Stimulated activated CD8-positive, alpha-beta memory T cell treated with anti-CD3 and anti-CD28 coated beads, Interleukin-7, amount 100 ng/mL, for 4 hours (primary cell): ENCODE measurements at regions not wholly inside any gene's neighbourhood (a gene's known extent, or its start where the extent isn't known, plus 50 kb on each side); places are given as distances from the start of the nearest gene placed in this dataset.

Experiments used
- DNase-seq, 2 donors: peaks; one replicate each; pipeline ENCODE4 v3.0.0-alpha.2; 2020; ENCODE audit warnings: low read depth in 2 of 2

DNA sequence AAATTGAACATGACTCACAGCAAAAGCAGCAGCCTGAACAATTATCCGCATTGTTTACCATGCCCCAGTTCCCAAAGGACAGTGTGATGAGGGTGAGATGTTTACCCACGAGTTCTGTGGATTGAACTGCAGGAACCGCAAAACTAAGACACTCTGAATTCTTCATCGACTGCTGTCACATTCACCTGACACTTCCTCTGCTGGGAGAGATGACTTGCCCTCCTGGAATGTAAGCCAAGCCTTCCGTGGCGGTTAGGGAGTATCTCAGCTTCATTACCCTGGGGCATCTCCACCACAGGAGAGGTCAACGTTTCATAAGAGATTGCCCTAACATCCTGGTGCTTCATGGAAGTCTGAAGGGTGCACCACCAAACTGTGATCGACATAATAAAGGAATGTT, 374.6 kb upstream of the ADARB2 start:
- no peak for DNase-seq

GRCh38 chr10:2108496-2108895, 371.2 kb upstream of the ADARB2 start:
- DNase-seq, result no peak

DNA sequence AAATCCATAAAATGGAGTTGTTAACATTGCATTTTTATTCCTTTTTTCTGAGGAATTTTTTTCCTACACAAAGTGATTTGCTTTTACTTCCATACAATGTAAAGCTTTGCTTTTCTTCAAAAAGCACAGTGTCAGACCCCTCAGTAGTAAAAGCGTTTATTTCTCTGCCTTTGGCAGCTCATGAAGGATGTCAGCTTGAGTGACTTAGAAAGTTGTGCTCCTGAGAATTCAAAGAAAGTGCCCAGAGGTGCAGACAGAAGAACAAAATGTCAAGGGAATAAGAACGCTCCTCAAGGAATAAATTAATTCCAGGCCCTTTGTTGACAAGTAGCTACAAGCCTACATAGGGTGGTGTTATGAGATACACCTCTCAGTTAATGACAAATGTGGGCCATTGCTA, 369.3 kb upstream of the ADARB2 start:
- DNase-seq, result no peak

GRCh38 chr10:2099321-2099720, 362.0 kb upstream of the ADARB2 start:
- no peak for DNase-seq

DNA sequence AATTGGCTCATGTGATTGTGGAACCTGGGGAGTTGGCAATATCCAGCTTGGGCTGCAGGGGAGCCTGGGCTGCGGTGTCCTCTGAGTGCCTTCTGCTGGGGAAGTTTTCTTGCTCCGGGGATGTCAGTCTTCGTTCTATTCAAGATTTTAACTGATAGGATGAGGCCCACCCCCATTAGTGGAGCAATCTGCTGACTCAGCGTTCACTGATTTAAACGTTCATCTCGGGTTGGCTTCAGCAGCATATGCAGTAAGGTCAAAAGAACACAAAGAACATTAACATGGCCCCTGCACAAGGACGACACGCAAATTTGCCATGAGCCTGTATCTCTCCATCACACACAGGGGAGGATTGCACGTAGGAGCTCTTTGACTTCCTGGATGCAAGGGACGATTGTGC, 360.6 kb upstream of the ADARB2 start:
- DNase-seq, result no peak

GRCh38 chr10:2094171-2094570, 356.8 kb upstream of the ADARB2 start:
- DNase-seq, result no peak

GRCh38 chr10:2083591-2083990, 346.3 kb upstream of the ADARB2 start:
- no peak for DNase-seq

- DNase-seq, result no peak
Measured at GRCh38 chr10:2081501-2081900, 344.2 kb upstream of the ADARB2 start.

DNA sequence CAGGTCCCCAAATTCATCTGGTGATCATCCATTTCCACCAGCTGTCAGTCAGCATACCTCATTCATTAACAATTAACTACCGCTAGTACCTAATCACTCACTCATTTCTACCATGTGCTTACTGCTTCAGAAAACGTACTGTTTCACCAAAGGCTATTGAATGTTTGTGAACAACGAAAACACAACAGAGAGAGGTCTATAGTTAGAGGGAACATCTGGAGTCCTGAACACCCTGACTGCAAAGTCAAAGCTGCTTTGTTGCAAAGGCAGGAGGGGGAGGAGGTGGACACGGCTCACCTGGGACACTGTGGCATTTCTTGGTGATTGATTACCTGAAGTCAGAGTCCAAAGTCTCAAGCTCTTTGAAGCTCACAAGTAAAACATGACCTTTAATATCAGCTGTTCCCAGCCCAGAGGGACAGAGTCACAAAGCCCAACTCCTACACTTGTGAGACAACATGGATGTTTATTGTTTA, 342.3 kb upstream of the ADARB2 start:
- no peak for DNase-seq

GRCh38 chr10:2077231-2077630, 339.9 kb upstream of the ADARB2 start:
- DNase-seq, result no peak

GRCh38 chr10:2076528-2076927, 339.2 kb upstream of the ADARB2 start:
- no peak for DNase-seq

DNA sequence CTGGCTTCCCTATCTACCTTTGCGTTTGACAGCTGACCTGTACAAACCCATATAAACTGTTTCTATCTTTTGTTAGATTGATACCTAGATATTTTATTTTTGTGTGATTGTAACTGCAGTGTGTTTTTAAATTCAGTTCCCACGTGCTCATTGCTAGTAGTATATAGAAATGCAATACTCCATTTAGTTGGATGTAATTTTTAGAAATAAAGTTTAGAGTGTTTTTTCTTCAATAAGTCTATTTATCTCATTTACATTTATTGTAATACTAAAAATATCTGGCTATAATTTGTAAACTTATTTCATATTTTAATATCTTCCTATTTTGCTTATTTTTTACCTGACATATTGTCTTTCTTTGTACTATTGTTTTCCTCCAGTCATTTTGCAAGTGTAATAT, 329.7 kb upstream of the ADARB2 start:
- DNase-seq, result no peak

DNA sequence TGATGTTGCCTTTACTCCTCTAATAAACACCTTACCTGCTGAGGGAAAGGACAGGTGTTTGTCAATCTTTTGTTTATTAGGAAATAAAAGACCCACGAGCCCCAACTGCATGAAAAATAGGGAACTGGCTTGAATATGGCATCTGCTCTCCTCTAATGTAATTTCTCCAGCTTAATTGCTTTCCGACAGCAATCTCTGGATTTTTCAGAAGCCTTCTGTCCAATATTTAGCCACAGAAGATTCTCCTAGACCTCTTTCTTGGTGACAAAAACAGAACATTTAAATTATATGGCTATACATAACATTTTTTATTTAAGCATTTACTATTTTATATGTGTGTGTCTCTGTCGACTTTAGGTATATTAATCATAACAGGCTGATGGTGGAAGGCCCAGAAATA, 317.4 kb upstream of the ADARB2 start:
- DNase-seq, result no peak

- DNase-seq, result no peak
Measured at GRCh38 chr10:2053805-2054204, 316.5 kb upstream of the ADARB2 start.

- DNase-seq, result no peak
Measured at GRCh38 chr10:2051108-2051507, 313.8 kb upstream of the ADARB2 start.

- no peak for DNase-seq
Measured at GRCh38 chr10:2049560-2049959, 312.2 kb upstream of the ADARB2 start.

DNA sequence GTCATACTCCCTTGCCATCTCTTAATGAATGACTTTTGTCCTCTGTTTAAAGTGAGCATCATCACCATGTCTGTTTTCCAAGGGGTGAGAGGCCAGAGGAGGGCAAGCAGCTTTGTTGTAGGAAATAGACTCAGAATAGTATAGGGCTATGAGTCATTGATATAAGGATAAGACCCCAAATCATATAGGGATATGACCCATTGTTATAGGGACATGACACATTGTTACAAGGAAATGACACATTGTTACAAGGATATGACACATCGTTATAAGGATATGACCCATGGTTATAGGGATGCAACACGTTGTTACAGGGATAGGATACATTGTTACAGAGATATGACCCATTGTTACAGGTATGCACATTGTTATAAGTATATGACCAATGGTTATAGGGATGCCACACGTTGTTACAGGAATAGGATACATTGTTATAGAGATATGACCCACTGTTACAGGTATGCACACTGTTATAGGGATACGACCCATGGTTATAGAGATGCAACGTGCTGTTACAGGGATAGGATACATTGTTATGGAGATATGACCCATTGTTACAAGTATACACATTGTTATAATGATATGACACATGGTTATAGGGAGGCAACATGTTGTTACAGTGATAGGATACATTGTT, 311.1 kb upstream of the ADARB2 start:
- DNase-seq, result no peak

GRCh38 chr10:2047679-2048078, 310.4 kb upstream of the ADARB2 start:
- no peak for DNase-seq

DNA sequence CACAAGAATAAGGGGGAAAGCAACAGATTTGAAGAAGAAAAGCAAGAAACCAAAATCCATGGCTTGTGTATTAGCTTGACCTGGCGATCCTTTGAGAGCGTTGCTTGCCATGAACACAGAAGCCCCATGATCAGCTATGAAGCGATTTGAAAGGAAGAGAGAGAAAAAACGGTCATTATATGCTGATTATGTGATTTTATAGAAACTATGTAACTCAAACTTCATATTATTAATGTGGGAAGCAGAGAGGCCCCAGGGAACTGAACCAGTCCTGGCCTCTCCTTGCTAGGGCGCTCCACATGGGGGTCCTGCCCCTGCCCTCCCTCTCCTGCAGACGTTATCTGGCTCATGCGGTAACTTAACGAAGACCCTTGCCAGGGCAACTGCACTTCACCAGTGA, 306.1 kb upstream of the ADARB2 start:
- no peak for DNase-seq

DNA sequence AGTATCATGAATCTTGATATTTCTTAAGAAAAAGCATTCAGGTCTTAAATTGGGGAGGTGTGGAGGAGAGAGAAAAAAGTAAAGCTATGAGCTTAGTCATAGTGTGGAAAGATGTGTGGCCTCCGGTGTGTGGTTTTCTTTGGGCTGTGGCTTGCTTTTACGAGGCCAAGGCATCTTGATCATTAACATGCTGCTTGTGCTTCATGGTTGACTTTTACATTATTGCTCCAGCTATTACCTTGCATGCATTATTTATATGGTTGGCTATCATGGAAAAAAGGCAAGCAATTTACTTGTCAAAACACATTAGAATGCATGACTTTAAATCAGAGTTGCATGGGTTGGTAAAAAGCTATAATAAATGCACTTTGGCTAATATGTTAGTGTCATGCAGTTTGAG, 300.7 kb upstream of the ADARB2 start:
- no peak for DNase-seq

- no peak for DNase-seq
Measured at GRCh38 chr10:2037246-2037645, 299.9 kb upstream of the ADARB2 start.

DNA sequence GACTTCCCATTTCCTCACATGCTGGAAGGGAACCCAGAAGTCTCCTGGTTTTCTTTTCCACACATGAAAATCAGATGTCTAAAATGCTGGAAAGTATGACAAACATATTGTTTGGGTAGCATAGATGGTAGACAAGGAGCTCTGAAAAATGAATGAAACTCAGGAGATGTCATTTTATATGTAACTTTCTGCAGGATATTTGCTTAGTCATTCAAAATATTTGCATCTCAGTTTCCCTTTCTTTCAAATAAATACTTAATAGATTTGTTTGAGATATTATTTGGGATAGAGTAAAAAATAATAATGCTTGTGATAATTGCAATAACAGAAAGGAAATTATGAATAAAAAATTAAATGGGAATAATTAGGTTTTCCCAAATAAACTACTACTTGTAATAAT, 298.9 kb upstream of the ADARB2 start:
- DNase-seq, result no peak

DNA sequence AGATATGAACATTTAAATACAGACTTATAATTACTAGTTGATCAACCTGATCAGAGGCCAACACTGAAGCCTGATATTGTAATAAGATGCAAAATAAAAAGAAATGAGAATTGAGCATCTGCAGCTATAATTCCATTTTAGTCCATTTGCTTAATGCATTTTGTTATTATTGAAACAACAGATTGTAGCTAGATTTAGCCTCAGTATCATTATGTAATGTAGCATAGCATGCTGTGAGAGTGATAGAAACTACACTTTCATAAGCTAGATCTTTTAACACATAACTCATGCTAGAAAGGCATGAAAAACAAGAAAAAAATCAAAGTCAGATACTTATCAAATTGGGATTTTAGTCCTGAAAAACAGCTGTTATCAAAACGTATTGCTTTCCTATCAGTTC, 292.7 kb upstream of the ADARB2 start:
- no peak for DNase-seq

DNA sequence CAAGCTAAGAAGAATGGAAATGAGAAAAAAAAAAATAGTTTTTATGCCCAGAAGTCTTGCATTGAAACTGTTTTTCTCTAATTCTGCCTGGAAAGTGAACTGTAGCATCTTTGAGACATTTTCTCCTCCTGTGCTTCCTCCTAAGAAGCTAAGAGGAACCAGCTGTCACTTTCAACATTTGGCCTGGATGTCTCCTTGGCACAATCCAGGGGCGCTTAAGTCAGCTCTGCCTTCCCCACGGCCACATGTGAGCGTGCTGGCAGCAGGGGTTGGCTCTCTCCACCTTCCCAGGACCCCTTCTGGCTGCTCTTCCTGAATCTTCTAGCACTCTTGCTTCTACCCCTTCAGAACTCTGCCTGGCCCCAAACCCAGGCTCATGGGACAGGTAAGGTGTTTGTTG, 289.6 kb upstream of the ADARB2 start:
- no peak for DNase-seq
